Islet of Langerhans (tissue), 1 donor: ENCODE measurements at regions not wholly inside any gene's neighbourhood (a gene's known extent, or its start where the extent isn't known, plus 50 kb on each side); places are given as distances from the start of the nearest gene placed in this dataset.
"Not testable (repeated sequence)": the region's sequence is repeated elsewhere in the genome, so short reads cannot be mapped to it uniquely, and the experiment has no call there.

ENCODE experiments used
- FAIRE-seq: peaks from one replicate; lab custom pipeline; 2011; peaks lifted over from hg19 to GRCh38; lab: Jason Lieb, UNC

- no peak for FAIRE-seq
Measured at GRCh38 chr16:9141813-9142212, 50.4 kb downstream of the HAPSTR1 start.

DNA sequence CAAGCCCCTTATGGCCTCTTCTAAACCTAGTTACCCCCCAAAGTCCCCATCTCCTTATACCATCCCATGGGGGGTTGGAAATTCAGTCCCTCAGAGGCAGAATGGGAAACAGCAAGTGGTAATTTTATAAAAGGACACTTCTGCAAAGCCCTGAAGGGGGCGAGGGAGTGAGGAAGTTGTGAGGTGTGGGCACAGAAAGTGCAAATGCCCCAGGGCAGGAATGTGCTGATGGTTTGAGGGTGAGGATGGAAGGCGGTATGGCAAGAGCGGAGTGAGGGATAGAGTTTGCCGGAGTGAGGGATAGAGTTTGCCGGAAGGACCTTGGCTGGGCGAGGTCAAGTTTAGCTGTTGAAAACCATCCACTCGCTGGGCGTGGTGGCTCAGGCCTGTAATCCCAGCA is 52.7 kb downstream of the HAPSTR1 start:
- no peak for FAIRE-seq

GRCh38 chr16:9148374-9149015 is 57.1 kb downstream of the HAPSTR1 start:
- no peak for FAIRE-seq

GRCh38 chr16:9151074-9151473 is 59.6 kb downstream of the HAPSTR1 start:
- FAIRE-seq: no peak

GRCh38 chr16:9151597-9151996 is 60.2 kb downstream of the HAPSTR1 start:
- no peak for FAIRE-seq

DNA sequence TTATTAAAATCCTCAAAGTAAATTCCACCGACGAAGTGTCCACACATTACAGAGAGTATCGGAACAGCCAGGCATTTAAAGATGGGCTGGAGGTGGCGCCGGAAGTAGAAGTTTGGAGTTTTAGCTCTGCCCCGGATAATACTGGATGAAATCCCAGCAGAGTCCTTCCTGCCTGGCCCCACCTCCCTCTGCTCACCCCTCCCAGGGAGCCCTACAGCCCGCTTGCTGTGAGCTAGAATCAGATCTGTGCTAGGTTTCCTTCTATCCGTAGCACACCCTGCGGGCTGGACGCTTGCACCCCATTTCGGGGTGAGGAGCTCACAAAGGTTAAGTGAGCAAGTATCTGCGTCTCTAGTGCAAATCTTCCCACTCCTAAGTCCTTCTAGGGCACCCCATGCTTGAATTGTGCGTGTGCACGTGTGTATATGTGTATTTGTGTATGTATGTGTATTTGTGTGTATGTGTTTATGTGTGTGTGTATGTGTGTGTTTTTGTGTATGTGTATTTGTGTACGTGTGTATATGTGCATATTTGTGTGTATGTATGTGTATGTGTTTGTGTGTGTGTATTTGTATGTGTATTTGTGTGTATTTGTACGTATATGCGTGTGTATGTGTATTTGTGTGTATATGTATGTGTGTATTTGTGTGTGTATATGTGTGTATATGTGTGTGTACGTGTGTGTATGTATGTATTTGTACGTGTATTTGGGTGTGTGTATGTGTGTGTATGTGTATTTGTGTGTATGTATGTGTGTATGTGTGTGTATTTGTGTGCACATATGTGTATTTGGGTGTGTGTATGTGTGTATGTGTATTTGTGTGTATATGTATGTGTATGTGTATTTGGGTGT is 61.4 kb downstream of the HAPSTR1 start:
- no peak for FAIRE-seq

DNA sequence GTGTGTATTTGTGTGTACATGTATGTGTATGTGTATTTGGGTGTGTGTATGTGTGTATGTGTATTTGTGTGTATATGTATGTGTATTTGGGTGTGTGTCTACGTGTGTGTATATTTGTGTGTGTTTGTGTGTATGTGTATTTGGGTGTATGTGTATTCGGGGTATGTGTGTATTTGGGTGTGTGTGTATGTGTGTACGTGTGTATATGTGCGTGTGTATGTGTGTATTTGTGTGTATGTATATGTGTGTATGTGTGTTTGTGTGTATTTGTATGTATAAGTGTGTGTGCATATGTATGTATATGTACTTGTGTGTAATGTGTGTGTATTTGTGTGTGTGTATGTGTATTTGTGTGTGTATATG is 62.0 kb downstream of the HAPSTR1 start:
- no peak for FAIRE-seq

DNA sequence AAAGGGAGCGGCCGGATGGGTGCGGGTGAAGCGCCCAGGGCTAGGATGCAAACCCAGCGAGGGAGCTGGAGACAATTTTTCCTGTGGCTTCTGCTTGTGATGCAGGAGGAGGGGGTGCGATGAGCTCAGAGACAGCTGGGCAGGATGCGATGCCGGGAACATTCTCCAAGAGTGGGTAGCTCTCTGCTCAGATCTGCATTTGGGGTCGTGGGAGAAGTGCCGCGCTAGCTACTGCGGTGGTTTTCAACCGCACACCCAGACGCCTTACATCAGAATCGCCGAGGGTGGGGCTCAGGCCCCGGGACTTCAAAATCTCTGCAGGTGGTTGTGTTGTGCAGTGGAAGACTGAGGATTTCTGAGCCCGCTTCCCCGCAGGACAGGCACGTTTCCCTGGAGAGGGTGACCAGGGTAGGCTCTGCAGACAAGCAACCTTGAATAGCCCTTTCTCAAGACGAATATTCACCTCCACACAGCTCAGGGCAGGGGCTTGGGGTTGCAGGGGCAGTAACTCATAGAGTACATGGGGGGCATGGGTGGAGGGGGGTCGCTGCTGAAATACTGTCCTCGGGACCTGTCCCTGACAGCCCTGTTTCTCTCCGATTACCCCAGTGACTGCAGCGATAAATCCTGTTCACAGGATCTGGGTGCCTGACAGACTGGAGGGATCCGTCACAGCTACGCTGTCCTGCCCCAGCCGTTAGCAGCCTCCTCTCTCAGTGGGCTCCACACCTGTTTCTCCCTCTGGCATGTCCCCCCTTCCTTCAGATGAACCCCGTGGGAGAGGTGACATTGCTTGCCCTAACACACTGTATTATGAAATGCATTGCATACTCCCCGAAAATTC is 63.3 kb downstream of the HAPSTR1 start:
- no peak for FAIRE-seq

GRCh38 chr16:9155871-9156270 is 64.4 kb downstream of the HAPSTR1 start:
- no peak for FAIRE-seq

DNA sequence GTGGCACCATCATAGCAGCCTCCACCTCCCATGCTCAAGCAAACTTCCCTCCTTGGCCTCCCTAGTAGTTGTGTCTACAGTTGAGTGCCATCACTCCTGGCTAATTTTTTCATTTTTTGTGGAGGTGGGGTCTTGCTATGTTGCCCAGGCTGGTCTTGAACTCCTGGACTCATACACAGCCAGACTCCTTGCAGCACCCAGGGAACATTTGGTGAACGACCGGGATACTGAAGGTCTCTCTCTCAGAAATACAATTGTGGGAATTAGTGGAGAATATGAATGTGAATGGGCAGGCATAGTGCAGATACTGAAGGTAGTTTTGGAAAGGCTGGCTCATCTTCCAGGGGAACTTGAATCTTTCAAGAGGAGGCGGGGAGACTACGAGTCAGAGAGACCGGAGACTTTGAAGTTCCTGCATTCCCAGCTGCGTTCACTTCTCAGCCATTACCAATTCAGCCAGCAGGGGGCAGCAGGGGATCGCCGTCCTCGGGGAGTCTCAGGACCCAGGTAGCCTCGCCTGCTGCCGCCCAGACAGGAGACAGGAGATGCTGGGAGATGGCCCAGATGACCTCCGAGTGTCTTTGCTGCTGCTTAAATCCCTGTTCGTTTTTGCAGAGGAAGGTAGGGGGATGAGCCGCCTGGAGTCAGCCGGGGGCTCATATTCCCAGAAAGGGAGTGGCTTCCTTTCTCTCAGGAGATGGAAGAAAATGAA is 68.6 kb downstream of the HAPSTR1 start:
- no peak for FAIRE-seq

DNA sequence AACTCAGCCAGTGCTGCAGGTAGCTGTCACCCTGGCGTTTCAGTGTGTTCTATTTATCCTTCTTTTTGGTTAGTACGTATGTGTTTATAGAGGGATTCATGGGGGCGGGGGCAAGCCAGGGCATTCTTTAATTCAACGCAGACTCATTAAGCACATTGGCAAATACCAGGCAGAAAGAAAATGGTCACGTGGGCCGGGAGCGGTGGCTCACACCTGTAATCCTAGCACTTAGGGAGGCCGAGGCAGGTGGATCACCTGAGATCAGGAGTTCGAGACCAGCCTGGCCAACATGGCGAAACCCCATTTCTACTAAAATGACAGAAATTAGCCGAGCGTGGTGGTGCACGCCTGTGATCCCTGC is 69.1 kb downstream of the HAPSTR1 start:
- FAIRE-seq: no peak

- no peak for FAIRE-seq
Measured at GRCh38 chr16:9165681-9166080, 74.2 kb downstream of the HAPSTR1 start.

- FAIRE-seq: not testable (repeated sequence)
Measured at GRCh38 chr16:9166326-9166993, 75.0 kb downstream of the HAPSTR1 start.

- no peak for FAIRE-seq
Measured at GRCh38 chr16:9169094-9169493, 77.7 kb downstream of the HAPSTR1 start.

GRCh38 chr16:9170470-9170869 is 79.0 kb downstream of the HAPSTR1 start:
- FAIRE-seq: no peak

DNA sequence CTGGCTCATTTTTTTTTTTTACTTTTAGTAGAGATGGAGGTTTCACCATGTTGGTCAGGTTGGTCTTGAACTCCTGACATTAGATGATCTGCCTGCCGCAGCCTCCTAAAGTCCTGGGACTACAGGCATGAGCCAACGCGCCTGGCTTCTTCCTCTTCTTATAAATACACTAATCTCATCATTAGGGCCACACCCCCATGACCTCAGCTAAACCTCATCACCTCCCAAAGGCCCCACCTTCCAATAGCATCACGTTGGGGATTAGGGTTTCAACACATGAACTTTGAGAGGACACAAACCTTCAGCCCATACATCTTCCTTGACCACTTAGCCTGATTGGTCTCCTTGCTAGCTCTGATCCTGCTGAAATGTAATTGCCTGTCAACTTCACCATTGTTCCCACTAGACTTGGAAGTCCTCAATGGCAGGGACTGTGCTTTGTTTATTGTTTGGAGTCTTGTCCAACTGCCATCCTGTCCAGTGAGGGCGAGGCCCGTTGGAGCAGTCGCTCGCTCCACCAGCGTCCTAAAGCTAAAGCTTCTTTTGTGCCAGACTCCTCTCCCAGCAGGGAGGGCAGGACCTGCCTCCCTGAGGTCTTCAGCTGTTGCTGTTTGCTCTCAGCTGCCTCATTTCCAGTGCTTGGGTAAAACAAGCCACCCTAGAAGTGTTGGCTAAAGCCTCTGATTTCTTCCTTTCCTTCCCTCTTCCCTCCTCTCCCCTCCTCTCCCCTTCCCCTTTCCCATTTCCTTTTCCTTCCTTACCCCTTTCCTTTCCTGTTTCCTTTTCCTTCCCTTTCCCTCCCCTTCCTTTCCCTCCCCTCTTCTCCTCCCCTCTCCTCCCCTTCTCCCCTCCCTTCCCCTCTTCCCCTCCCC is 85.3 kb downstream of the HAPSTR1 start:
- no peak for FAIRE-seq

GRCh38 chr16:9177861-9178260 is 86.4 kb downstream of the HAPSTR1 start:
- FAIRE-seq: no peak

DNA sequence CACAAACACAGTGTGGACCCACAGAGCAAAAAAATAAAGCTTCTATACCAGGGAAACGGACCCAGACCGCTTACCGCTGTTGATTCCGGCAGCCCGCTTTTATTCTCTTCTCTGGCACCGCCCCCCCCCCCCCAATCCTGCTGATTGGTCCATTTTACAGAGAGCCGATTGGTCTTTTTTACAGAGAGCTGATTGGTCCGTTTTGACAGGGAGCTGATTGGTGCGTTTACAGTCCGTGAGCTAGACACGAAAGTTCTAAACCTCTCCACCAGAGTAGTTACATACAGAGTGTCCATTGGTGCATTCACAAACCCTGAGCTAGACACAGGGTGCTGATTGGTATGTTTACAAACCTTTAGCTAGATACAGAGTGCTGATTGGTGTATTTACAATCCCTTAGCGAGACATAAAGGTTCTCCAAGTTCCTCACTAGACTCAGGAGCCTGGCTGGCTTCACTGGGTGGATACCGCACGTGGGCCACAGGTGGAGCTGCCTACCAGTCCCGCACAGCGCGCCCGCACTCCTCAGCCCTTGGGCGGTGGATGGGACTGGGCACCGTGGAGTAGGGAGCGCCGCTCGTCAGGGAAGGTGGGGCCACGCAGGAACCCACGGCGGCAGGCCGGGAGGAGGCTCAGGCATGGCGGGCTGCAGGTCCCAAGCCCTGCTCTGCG is 92.4 kb downstream of the HAPSTR1 start:
- FAIRE-seq: no peak

GRCh38 chr16:9184354-9184690 is 92.9 kb downstream of the HAPSTR1 start:
- no peak for FAIRE-seq

DNA sequence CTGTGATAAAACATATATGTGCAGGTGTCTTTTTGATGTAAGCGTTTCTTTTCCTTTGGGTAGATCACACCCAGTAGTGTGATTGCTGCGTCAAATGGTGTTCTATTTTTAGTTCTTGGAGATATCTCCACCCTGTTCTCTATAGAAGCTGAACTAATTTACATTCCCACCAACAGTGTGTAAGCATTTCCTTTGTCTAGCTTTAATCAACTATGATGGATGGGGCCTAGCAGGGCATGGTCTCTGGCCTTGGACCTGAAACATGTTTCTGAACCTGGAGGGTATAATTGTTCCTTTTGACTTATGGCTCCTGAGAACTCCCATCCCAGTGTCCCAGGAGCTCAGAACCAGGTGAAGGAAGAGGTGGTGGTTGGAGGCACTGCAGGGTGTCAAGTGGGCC is 93.9 kb downstream of the HAPSTR1 start:
- FAIRE-seq: no peak
